GM19455 (cell line): ENCODE measurements at regions not wholly inside any gene's neighbourhood (a gene's known extent, or its start where the extent isn't known, plus 50 kb on each side); places are given as distances from the start of the nearest gene placed in this dataset.
"Not testable (repeated sequence)": the region's sequence is repeated elsewhere in the genome, so short reads cannot be mapped to it uniquely, and the experiment has no call there.

Source experiments
- ATAC-seq: cut with Tn5 transposase; IDR thresholded peaks from one replicate; pipeline ENCODE4 v1.9.1; 2021; ENCODE audit not compliant: unreplicated experiment

DNA sequence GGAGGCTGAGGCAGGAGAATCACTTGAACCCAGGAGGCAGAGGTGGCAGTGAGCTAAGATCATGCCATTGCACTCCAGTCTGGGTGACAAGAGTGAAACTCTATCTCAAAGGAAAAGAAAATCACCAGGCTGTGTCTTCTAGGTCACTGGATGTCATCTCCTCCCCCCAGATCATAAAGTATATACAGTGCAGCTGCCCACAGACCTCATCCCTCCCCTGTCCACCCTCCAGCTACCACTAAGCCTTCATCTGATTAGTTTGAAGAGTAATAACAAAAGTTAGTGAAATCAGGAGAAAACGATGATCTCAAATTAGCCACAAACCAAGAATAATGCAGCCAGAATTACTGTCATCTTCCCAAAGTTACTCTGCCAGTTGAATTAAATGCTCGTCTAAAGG lies 117.2 kb downstream of the ZNF22 start:
- ATAC-seq: not testable (repeated sequence)

DNA sequence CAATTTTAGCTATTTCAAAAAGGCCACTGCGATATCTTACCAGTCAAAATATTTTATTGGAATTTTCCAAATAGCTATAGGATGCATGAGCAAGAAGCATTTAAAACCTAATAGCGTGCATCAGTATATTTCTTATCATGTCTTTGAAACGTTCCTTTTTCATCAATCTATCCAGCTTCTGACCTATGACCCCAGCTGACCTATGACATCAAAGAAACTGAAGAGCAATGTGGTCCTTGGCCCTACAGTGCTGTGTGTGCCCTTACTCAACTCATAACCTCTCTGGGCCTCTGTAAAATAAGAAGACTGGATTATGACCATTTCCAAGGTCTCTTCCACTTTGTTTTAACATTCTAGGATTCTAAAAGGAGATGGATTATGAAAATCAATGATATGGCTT lies 118.2 kb downstream of the ZNF22 start:
- no peak for ATAC-seq

DNA sequence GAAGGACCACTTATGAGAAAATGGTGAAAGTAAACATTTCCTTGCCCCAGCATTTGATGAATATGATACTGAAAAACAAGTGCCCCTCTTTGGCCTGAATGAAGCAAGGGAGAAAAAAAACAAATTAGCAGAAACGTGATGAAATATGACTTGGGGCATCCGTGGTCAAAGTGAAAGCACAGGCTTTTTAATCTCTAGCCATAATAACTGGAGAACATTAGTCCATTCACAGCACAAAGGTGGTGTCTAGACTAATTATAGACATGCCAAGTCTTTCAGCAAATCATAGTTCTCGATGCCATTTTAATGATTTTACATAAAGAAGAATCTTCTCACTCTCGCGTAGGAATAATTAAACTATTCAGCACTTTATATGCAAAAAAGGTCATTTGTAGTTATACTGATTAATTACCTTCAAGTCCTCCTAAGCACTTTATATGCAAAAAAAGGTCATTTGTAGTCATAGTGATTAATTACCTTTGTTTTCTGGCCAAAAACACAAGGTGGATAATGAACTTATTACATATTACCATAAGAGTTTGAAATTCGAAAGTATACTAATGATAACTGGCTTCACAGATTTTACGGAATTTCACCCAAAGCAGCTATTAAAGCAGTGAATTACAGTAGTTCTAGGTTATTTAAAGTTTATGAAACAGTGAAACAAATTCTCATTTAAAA lies 121.6 kb downstream of the ZNF22 start:
- not testable (repeated sequence) for ATAC-seq

DNA sequence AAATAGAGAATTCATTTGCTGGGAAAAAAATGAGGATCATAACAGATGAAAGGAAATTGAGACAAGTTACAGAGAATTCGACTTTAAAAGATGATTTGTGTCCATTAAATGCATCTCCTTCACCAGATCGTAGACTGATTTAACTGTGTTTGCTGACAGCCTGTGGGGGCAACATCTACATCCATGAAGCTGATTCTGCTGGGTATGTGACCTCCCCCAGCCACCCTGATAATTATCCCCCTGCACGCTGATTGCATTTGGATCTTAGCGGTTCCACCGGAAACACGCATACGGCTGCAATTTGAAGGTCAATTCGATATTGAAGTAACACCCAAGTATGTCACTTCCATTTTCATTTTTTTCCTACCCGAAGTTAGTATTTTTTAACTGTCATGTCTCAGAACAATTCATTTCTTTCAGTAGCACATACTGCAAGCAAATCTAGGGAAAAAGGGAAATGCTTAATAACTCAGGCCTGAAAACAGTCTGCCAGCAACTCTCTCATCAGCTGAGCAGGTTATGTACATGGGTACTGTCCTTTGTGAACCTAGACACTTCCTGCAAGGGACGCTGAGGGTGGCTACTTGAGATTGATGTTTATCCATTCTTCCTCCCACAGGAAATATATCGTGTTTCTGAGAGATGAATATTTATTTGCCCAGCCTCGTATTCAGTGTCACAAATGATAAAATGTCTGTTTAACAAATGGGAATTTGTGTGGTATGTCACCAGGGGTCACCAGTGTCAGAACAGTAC lies 134.9 kb downstream of the ZNF22 start:
- no peak for ATAC-seq

DNA sequence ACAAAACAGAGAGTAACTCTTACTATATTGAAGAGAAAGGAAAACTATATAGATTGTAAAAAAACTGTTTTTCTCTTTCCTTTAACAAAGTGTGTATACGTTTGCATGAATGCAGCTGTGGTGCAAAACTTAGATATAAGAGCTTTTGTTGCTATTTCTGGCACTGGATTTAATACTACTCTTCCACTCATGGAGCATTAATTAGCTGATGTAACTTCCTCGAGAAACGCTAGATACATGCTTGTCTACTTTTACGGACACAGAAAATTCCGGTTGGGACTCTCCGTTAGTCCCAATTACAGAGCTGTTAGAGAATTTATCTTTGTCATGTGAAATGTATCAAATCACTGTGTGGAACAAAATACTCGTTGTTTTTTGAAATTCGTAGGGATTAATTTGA lies 135.5 kb downstream of the ZNF22 start:
- no peak for ATAC-seq

DNA sequence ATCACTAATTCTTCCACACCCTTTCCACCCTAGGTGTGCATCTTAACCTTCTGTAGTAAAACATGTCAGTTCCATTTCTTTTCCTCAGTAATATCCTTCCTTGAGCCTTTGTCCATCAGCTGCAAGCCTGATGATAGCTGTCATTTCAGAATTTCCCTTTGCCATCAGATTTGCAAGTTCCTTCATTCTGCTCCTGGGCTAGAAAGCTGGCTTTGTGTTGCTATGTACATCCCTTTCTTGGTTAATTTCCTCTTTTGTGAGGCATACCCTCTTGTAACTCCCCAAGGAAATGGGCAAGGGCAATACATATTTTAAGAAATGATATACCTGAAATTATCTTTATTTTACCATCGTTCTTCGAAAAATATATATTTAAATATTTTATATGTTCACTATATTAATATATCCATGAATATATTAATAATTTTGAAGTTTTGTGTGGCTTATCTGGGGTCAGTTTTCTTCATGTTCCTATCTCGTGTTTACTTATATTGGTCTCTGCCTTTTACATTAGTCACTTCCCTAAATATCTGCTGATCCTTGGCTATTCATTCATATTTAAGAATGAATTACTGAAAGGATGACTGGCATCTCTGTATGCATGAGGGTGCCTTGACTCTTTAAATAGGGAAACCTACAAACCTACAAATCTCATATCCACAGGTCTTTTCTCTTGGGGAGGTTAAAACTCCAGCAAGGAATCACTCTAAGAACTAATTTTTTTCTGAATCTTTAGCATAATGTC lies 143.8 kb downstream of the ZNF22 start:
- no peak for ATAC-seq

DNA sequence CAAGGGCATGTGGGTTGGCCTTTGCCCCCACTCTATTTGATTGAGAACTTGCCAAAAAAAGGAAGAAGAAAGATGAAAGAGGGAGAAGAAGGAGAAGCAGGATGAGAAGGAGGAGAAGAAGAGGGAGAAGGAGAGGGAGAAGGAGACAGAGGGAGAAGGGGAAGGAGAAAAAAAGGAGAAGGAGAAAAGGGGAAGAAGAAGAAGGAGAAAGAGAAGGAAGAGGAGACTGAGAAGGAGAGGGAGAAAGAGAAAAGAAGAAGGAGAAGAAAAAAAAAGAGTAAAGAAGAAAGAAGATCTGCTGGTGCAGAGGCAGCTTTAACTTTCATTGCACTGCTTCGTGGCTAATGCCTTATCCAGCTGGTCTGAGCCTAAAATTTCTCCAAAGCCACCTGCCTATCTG lies 144.4 kb downstream of the ZNF22 start:
- not testable (repeated sequence) for ATAC-seq

DNA sequence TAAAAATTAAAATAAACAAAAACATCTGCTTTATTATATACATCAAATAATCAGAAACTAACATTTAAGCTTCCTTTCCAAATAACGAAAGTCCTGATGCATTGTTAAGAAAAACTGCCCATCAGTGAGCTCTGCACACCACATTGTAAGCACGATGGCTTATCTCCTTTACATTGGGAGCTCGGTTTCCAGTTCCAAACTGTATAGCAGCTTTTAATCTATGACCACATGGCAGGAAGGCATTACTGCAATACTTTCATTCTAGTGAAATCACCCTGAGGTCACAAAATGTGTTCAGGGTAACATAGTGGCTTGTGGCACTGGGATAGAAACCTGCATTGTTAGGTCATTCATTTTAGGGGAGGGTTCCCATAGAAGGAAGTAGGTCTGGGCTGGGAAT lies 146.3 kb downstream of the ZNF22 start:
- ATAC-seq: no peak

DNA sequence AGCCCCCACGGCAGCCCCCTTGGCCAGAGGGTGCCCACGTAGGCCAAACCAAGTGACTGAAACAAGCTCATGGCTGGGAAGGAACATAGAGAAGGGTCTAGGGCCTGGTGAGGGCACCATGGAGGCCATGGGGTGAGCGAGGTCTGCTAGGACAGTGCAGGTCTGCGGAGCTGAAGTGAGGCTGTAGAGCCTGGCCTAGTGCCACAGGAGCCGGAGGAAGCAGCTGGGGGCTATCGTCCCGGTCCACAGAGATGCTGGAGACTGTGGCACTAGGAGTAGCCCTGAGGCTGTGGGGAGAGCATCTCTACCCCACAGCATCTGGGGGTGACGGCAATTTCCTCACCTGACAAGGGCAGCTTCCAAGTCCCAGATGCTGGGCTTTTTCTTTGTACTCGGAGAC lies 150.3 kb downstream of the ZNF22 start:
- ATAC-seq: no peak

DNA sequence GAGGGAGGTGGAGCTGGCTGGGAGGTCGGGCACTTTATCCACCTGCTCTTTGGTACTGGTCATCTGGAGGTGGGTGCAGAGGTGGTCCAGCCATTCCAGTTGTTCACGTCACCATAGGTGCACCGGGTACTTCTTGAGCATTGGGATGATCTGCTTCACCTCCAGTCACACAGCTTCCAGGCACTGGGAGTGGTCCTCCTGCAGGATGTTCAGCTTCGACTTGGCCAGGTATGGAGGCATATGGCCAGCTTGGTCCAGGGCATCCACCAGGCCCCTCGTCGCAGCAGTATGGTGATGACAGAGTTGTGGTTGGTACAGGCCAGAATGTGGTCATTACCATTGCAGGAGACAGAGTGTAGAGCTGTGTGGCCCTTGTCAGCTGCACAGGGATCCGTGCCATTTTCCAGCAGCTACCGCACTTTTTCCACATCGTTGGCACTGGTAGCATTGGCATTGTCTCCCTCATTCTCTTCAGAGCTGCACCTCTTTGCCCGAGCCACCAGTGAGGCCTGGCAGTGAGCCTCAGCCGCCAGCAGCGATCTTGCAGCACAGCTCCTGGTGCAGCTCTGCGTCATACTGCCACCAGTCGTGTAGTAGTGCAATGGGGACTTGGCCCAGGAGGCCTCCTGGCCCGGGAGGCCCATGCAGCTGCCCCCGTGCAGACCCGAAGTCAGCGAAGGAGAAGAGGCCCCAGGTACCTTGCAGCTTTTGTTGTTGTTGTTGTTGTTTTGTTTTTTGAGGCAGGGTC lies 150.9 kb downstream of the ZNF22 start:
- no peak for ATAC-seq

DNA sequence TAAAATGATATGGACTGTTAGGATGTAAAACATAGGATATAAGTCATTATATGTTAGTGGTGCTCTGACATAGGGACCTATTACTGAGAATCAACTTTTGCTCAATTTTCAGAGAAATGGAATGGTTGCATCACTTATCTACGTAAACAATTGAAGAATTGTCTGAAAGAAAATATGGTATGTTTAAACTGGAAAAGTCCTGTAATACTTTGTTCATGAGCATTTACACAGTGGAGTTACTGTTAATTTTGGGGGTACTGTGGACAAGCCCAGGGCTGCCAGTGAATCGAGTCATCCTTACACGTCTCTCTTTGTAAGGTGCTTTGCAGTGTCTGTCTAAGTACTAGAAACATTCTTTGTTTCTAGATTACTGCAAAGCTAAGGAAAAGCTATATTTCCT lies 152.0 kb downstream of the ZNF22 start:
- ATAC-seq: no peak

DNA sequence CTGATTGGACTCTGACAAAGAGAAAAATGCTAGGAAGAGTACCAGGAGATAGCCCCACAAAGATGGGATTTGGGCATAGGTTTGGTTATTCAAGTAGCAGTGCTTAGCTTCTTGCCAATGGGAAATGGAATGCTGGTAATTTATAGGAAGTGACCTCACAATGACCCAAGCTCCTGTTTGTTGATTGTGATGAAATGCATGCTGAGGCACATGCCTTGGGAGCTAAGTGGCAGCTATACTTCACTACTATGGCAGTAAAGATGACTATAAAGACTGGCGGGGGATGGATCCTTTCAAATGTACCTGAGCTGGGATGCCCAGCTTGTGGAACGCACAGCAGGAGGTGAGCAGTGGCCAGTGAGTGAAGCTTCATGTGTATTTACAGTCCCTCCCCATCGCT lies 153.8 kb downstream of the ZNF22 start:
- ATAC-seq: no peak

DNA sequence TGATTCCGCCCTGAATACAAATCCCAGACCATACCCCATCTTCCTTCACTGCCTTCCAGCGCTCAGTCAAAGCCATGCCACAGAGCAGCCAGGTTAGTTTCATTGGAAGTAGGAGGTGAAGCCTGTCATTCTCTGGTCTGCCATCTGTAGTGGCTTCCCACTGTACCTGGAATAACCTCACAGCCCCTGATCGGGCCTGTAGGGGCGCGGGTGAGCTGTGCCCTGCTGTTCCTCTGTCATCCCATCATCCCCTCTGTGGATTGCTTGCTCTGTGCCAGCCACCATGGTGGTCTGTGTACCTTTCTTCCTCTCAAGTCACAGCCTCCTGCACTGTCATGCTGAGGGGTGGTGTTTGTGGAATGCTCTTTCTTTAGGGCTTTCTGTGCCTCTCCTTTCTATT lies 155.1 kb downstream of the ZNF22 start:
- no peak for ATAC-seq

DNA sequence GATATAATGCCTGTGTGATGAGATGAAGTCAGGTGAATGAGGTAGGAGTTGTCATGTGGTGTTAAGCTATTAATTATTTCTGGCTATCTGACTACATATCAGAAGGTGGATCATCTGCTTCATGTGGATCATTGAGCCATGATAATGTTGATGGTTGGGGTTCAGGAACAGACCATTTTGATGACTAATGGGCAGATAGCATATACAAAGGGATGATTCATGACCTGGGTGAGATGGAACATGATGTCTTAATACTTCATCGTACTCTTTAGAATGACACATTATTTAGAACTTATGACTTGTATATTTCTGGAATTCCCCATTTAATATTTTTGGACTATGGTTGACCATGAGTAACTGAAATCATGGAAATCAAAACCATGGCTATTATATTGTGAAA lies 155.1 kb downstream of the OR13A1 start:
- ATAC-seq: no peak

DNA sequence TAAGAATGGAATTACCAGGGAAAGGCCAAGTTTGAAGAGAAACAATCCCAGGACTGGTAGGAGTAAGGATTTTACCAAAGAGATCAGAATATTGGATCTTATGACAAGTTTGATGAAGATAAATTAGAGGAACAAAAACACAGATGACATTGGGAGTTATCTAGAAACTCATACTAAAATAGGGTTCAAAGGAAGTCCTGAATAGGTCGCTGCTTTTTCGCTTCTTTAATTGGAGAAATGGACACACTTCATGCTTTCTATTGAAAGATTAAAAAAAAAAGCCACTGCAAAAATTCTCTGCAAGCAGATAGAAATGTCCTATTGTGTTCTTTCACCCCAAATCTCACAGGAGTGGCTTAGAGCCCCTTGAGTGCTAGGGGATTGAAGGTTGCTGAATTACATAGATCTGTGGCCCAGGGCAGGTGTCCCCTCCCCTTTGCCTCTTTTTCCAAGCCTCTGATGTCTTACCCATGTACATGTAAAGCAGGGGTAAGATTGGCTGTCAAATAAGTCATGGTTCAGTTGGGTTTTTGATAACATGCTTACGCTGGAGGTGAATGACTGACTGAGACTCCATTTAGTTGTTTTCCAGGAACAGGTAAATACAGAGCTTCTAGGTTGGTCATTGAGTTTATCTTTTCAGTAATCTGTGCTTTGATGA lies 152.0 kb downstream of the OR13A1 start:
- no peak for ATAC-seq

DNA sequence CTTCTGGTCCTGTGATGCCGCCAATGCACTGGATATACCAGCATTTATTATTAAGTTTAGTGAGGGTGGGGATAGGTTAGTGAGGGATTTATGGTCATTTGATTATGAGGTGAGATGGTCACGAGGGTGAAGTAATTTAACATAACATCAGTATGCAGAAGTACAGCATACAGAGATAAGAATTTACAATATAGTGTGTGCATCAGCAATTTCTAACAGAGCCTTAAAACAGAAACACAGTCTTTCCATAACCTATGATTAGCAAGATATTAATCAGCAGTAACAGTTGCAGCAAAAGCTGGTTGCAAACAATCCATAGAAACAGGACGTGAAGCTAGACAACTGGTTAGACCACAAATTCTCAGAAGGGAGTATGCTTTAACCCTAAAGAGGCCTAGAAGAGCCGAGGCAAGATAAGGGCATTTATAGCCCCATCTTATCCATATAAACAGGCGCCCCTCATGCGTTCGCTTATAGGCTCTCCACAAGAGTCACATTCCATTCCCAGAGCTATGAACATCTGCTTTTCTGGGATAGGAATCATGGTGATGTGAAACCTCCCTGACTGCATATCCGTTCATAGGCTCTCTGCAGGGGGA lies 139.8 kb downstream of the OR13A1 start:
- ATAC-seq: not testable (repeated sequence)

DNA sequence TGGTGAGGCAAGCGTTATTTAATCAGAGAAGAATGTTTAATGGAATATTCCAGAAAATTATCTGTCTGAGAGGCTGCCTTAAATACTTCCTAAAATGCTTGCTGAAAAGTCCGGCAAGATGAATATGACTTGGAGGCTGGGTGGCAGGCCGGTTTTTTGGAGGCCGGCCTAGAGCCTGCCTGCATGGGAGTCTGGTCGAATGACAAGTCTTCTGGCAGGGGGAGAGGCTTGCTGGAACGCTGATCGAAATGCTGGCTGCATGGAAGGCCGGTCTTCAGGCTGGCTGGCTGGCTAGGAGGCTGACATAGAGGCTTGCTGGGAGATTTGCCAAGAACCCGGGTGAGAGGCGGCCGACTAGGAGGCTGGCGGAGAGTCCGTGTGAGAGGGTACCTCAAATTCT lies 135.7 kb downstream of the OR13A1 start:
- no peak for ATAC-seq

DNA sequence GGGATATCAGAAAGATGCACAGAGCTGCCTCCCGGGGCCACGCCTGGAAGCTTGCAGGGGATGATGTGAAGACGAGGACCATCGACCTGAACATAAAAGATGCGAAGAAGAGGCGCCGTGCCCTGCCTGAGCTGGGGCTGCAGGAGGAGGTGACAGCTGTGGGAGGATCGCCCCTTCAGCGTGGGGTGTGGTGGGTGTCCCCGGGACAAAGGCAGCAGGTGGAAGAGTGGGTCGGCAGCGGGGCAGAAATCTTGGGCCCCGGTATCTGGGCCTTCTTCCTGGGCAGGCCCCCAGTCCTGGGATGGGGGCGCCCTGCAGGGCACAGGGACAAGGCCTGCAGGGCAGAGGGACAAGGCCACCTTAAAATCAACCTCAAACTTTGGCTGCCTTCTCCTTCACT lies 134.9 kb downstream of the OR13A1 start:
- ATAC-seq: no peak

DNA sequence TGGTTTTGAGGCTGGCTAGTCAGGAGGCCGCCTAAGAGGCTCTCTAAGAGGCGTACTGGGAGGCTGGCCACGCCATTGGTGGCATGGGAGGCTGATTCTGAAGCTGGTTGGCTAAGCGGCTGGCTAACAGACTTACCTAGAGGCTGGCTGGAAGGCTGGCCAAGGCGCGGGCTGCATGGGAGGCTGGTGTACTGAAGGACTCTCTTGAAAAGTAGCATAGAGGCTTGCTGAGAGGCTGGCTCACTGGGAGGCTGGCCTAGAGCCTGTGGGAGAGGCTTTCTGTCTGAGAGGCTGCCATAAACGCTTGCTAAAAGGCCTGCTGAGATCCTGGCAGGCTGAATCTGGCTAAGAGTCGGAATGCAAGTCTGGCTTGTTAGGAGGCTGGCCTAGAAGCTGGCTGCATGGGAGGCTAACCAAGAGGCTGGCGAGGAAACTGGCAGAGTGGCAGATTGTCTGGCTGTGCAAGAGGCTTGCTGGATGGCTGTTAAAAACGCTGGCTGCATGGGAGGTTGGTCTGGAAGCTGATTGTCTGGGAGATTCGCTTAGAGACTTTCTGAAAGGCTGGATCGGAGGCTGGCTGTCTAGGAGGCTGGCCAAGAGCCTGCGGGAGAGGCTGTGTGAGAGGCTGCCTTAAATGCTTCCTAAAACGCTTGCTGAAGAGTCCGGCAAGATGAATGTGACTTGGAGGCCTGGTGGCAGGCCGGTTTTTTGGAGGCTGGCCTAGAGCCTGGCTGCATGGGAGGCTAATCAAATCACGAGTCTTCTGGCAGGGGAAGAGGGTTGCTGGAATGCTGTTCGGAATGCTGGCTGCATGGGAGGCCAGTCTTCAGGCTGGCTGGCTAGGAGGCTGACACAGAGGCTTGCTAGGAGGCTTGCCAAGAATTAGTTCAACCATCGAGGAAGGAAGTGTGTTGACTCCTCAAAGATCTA lies 134.2 kb downstream of the OR13A1 start:
- ATAC-seq: no peak
